Right lobe of liver (tissue), 4 donors: ENCODE measurements at regions not wholly inside any gene's neighbourhood (a gene's known extent, or its start where the extent isn't known, plus 50 kb on each side); places are given as distances from the start of the nearest gene placed in this dataset.
"Not testable (repeated sequence)": the region's sequence is repeated elsewhere in the genome, so short reads cannot be mapped to it uniquely, and the experiment has no call there.

Experiments
- CTCF ChIP-seq, 4 donors: fragments of 200-600 bp in 3 of 4; fragments of 450-650 bp in 1 of 4; IDR thresholded peaks; one replicate each; pipeline versions ENCODE4 v1.5.1 to v1.8.0; 2016 to 2022; ENCODE audit warnings: antibody characterized with exemption in 4 of 4, mild to moderate bottlenecking in 2 of 4
- POLR2A ChIP-seq: fragments of 450-650 bp; IDR thresholded peaks from one replicate; pipeline ENCODE4 v1.6.1; 2017; ENCODE audit warnings: antibody characterized with exemption, mild to moderate bottlenecking
- donor health status: DM: no; HTN: no; CAD: no.
- donor health status: DM: no; HTN: no; CAD: no.
- donor health status: DM: no; HTN: yes; CAD: no.

- TF ChIP-seq POLR2A; CTCF (IDR thresholded peaks at IDR 0.05): not testable (repeated sequence)
These were observed 1366.4 kb downstream of the KHDRBS2 start for GRCh38 chr6:60919652-60920051.
